22Rv1 (cell line): ENCODE measurements at regions not wholly inside any gene's neighbourhood (a gene's known extent, or its start where the extent isn't known, plus 50 kb on each side); places are given as distances from the start of the nearest gene placed in this dataset.
"Not testable (repeated sequence)": the region's sequence is repeated elsewhere in the genome, so short reads cannot be mapped to it uniquely, and the experiment has no call there.

ENCODE experiments used
- ZFX ChIP-seq: fragments of 450-650 bp; IDR thresholded peaks from 2 replicates; pipeline ENCODE4 v1.6.1; 2017; ENCODE audit warnings: antibody characterized with exemption, borderline replicate concordance
- TF ChIP-seq, protein P1 (sequence below): fragments of 450-650 bp; IDR thresholded peaks from 2 replicates; pipeline ENCODE4 v1.5.1; 2017; ENCODE audit warnings: mild to moderate bottlenecking

- TF ChIP-seq, protein P1, sequence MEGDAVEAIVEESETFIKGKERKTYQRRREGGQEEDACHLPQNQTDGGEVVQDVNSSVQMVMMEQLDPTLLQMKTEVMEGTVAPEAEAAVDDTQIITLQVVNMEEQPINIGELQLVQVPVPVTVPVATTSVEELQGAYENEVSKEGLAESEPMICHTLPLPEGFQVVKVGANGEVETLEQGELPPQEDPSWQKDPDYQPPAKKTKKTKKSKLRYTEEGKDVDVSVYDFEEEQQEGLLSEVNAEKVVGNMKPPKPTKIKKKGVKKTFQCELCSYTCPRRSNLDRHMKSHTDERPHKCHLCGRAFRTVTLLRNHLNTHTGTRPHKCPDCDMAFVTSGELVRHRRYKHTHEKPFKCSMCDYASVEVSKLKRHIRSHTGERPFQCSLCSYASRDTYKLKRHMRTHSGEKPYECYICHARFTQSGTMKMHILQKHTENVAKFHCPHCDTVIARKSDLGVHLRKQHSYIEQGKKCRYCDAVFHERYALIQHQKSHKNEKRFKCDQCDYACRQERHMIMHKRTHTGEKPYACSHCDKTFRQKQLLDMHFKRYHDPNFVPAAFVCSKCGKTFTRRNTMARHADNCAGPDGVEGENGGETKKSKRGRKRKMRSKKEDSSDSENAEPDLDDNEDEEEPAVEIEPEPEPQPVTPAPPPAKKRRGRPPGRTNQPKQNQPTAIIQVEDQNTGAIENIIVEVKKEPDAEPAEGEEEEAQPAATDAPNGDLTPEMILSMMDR, result not testable (repeated sequence)
- not testable (repeated sequence) for TF ChIP-seq ZFX
These were observed 4791.1 kb upstream of the OR11H1 start for GRCh38 chr22:10736879-10737278.
